Bronchial epithelial cell (primary cell): ENCODE measurements at regions not wholly inside any gene's neighbourhood (a gene's known extent, or its start where the extent isn't known, plus 50 kb on each side); places are given as distances from the start of the nearest gene placed in this dataset.
"Not testable (repeated sequence)": the region's sequence is repeated elsewhere in the genome, so short reads cannot be mapped to it uniquely, and the experiment has no call there.

Source experiments
- DNase-seq: peaks from one replicate; pipeline ENCODE4 v3.0.0-alpha.2; 2010; ENCODE audit warnings: low read depth
- FAIRE-seq: peaks from 2 replicates; lab custom pipeline; 2011; peaks lifted over from hg19 to GRCh38; lab: Jason Lieb, UNC
- H3K27me3 ChIP-seq: 2 replicates; pipeline ENCODE4 v1.5.1; 2011; ENCODE audit warnings: low read length; ENCODE audit not compliant: control insufficient read depth, insufficient read depth
- H3K36me3 ChIP-seq: 2 replicates; pipeline ENCODE4 v1.5.1; 2011; ENCODE audit warnings: low read length; ENCODE audit not compliant: control insufficient read depth, insufficient read depth
- H3K4me3 ChIP-seq: 2 replicates; pipeline ENCODE4 v1.5.1; 2011; ENCODE audit warnings: mild to moderate bottlenecking, low read depth, low read length, control low read depth
- CTCF ChIP-seq: IDR thresholded peaks from 2 replicates; pipeline ENCODE4 v1.5.1; 2011; ENCODE audit warnings: mild to moderate bottlenecking, moderate library complexity, low read length, control low read depth, inconsistent platforms; ENCODE audit not compliant: insufficient read depth, severe bottlenecking

GRCh38 chrX:114272096-114272686 is 311.7 kb upstream of the HTR2C start:
- peak; percentile 7 for DNase-seq
- H3K36me3 ChIP-seq, result no peaks in the 10 kb centered on the region
- no peak overlapping the region for H3K4me3 ChIP-seq
- no peak for FAIRE-seq
- H3K27me3 ChIP-seq, result no peaks in the 10 kb centered on the region
- TF ChIP-seq CTCF, result no peak

GRCh38 chrX:114270371-114270770 is 313.5 kb upstream of the HTR2C start:
- H3K4me3 ChIP-seq, H3K27me3 ChIP-seq, FAIRE-seq, H3K36me3 ChIP-seq, DNase-seq: not testable (repeated sequence)

- DNase-seq, result no peak
These were observed 315.2 kb upstream of the HTR2C start for GRCh38 chrX:114268643-114269042.

GRCh38 chrX:114267142-114267541 is 316.7 kb upstream of the HTR2C start:
- no peak for TF ChIP-seq CTCF
- Histone ChIP-seq H3K27me3 (no peaks in the 10 kb centered on the region), H3K36me3 (no peaks in the 10 kb centered on the region), H3K4me3 (no peak overlapping the region)
- DNase-seq, result peak; percentile 0
- FAIRE-seq, result no peak

More at GRCh38 chrX:114268643-114269042, 315.2 kb upstream of the HTR2C start:
- H3K27me3 ChIP-seq, result no peaks in the 10 kb centered on the region
- no peaks in the 10 kb centered on the region for H3K36me3 ChIP-seq
- TF ChIP-seq CTCF, result no peak
- no peak for FAIRE-seq
- H3K4me3 ChIP-seq, result no peak overlapping the region

- DNase-seq, result no peak
- no peak for TF ChIP-seq CTCF
- no peak for FAIRE-seq
- Histone ChIP-seq H3K27me3 (no peaks in the 10 kb centered on the region), H3K4me3 (no peak overlapping the region), H3K36me3 (no peaks in the 10 kb centered on the region)
These were observed 331.7 kb upstream of the HTR2C start for GRCh38 chrX:114252186-114252585.

- TF ChIP-seq CTCF, result no peak
- FAIRE-seq (no peak), DNase-seq (no peak)
- Histone ChIP-seq H3K4me3 (no peak overlapping the region), H3K27me3 (no peaks in the 10 kb centered on the region), H3K36me3 (no peaks in the 10 kb centered on the region)
These were observed 332.3 kb upstream of the HTR2C start for GRCh38 chrX:114251575-114251974.
